ENCODE measurements at regions not wholly inside any gene's neighbourhood (a gene's known extent, or its start where the extent isn't known, plus 50 kb on each side); places are given as distances from the start of the nearest gene placed in this dataset.

DNA sequence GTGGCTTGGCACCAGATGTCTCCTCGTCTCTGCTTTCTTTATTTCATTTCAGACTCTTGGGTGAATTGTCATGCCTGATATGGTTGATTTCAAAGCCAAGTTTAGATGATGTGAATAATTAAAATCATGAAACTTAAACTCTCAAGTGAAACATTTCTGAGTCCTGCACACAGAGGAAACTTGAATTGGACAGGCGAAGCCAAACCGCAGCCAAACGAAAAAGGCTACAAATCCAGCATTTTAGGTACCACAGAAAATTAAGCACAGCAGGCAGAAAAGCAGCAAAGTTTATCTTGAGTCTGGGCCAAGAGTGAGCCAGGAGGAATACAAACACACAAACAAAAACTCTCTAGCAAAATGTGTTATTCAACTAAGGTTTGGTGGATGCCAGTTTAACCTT is 659.8 kb upstream of the KLF4 start:
- TF ChIP-seq, protein P1, sequence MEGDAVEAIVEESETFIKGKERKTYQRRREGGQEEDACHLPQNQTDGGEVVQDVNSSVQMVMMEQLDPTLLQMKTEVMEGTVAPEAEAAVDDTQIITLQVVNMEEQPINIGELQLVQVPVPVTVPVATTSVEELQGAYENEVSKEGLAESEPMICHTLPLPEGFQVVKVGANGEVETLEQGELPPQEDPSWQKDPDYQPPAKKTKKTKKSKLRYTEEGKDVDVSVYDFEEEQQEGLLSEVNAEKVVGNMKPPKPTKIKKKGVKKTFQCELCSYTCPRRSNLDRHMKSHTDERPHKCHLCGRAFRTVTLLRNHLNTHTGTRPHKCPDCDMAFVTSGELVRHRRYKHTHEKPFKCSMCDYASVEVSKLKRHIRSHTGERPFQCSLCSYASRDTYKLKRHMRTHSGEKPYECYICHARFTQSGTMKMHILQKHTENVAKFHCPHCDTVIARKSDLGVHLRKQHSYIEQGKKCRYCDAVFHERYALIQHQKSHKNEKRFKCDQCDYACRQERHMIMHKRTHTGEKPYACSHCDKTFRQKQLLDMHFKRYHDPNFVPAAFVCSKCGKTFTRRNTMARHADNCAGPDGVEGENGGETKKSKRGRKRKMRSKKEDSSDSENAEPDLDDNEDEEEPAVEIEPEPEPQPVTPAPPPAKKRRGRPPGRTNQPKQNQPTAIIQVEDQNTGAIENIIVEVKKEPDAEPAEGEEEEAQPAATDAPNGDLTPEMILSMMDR (IDR thresholded peaks at IDR 0.05) = no peak
- Histone ChIP-seq H3K79me2 (ENCODE audit: insufficient read depth, low read length) (no peaks in the 10 kb centered on the region), H3K9me3 (replicated peaks in 1 of 2; ENCODE audit: control insufficient read depth in 1 of 2, insufficient read depth in 1 of 2, low read length in 2 of 2) (peaks cover 0 to 4% of the 10 kb centered on the region in 2 donors), H3K4me1 (ENCODE audit: control insufficient read depth in 1 of 2, insufficient read depth in 2 of 2, low read length in 2 of 2) (peaks cover 7 to 8% of the 10 kb centered on the region in 2 donors), H3K27ac (ENCODE audit: low read depth in 1 of 2, low read length in 2 of 2) (no peak overlapping the region), H2AFZ (ENCODE audit: insufficient read depth, low read depth, low read length, poor library complexity, severe bottlenecking) (no peak overlapping the region), H3K27me3 (ENCODE audit: control insufficient read depth in 2 of 2, insufficient read depth in 2 of 2, low read length in 2 of 2) (no peaks in the 10 kb centered on the region), H3K4me3 (replicated peaks in 1 of 3; ENCODE audit: low read depth in 2 of 3, low read length in 3 of 3) (no peak overlapping the region), H3K9ac (ENCODE audit: insufficient read depth, low read length, poor library complexity, severe bottlenecking) (no peak overlapping the region), H4K20me1 (ENCODE audit: insufficient read depth, low read length) (no peaks in the 10 kb centered on the region), H3K36me3 (replicated peaks in 1 of 2; ENCODE audit: control insufficient read depth in 1 of 2, insufficient read depth in 2 of 2, low read length in 2 of 2) (no peaks in the 10 kb centered on the region), H3K4me2 (replicated peaks; ENCODE audit: extremely low read depth, low read length, poor library complexity, severe bottlenecking) (no peak overlapping the region)
- Mint-ChIP-seq H3K4me1 (peaks cover 11% of the 10 kb centered on the region), H3K27me3 (ENCODE audit: low read depth in 3 of 3) (peaks cover 0 to 5% (median 0%) of the 10 kb centered on the region in 3 donors), H3K4me3 (no peak overlapping the region), H3K9me3 (peaks cover 0 to 7% (median 4%) of the 10 kb centered on the region in 7 donors), H3K27ac (no peak overlapping the region), H3K36me3 (peaks cover 0 to 2% of the 10 kb centered on the region in 2 donors)
- no peak for DNase-seq
- intact Hi-C loops (cut with micrococcal nuclease) = no loop called here
- 100% methylated on average over 3 of the region's 4 CpGs for WGBS (ENCODE audit: insufficient coverage)

DNA sequence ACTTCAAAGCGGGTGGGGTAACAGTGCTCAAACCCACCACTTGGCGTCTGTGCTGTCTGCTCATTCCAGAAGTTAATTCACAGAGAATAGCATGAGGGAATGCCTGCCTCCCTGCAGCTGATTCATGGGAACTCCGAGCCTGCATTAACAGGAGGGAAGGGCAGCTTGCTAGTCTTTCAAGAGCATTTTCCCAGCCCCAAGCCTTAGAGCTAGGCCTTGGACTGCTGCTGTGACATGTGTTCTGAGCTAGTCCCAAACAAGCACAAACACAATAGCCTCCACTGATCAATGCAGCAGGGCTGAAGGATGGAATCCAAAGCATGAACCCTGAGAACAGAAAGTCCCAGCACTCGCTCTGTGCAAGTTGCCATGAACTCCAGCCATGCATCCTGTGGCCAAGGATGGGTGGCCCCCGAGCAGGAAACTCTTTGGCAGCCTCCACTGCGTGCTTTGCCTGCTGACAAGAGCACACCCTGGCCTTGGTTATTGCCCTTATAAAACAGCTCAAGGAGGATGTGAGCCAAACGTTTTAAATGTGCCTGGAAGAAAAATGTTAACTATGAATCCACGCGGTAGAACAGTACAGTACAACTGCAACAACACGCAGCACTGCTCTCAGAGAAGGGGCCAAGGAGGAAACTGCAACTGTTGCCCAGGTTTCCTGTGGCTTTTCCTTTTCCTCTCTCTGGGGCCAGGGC is 653.1 kb upstream of the KLF4 start:
- peak overlapping the region; percentile 46 for H2AFZ ChIP-seq (ENCODE audit: insufficient read depth, low read depth, low read length, poor library complexity, severe bottlenecking)
- H3K27ac ChIP-seq (ENCODE audit: low read depth in 1 of 2, low read length in 2 of 2) = no peak overlapping the region
- no peak overlapping the region for H3K4me3 ChIP-seq (replicated peaks in 1 of 3; ENCODE audit: low read depth in 2 of 3, low read length in 3 of 3)
- H3K9ac ChIP-seq (ENCODE audit: insufficient read depth, low read length, poor library complexity, severe bottlenecking) = no peak overlapping the region
- no peaks in the 10 kb centered on the region for H3K36me3 ChIP-seq (replicated peaks in 1 of 2; ENCODE audit: control insufficient read depth in 1 of 2, insufficient read depth in 2 of 2, low read length in 2 of 2)
- no peaks in the 10 kb centered on the region for H3K27me3 ChIP-seq (ENCODE audit: control insufficient read depth in 2 of 2, insufficient read depth in 2 of 2, low read length in 2 of 2)
- H3K4me2 ChIP-seq (replicated peaks; ENCODE audit: extremely low read depth, low read length, poor library complexity, severe bottlenecking) = peak overlapping the region; percentile 30
- Mint-ChIP-seq H3K9me3 (peaks cover 0 to 9% (median 4%) of the 10 kb centered on the region in 7 donors), H3K36me3 (peaks cover 0 to 2% of the 10 kb centered on the region in 2 donors), H3K4me3 (peak overlapping the region in 1 of 2 donors; percentile 58), H3K27ac (peak overlapping the region in 1 of 7 donors; percentile 28), H3K27me3 (ENCODE audit: low read depth in 3 of 3) (peaks cover 0 to under 1% (median 0%) of the 10 kb centered on the region in 3 donors), H3K4me1 (peaks cover 13% of the 10 kb centered on the region)
- intact Hi-C loops (cut with micrococcal nuclease) = no loop called here
- H3K79me2 ChIP-seq (ENCODE audit: insufficient read depth, low read length) = no peaks in the 10 kb centered on the region
- WGBS (ENCODE audit: insufficient coverage) = 28% methylated on average over 9 of the region's 10 CpGs
- TF ChIP-seq, protein P1 (IDR thresholded peaks at IDR 0.05) = no peak
- H3K9me3 ChIP-seq (replicated peaks in 1 of 2; ENCODE audit: control insufficient read depth in 1 of 2, insufficient read depth in 1 of 2, low read length in 2 of 2) = peaks cover 0 to 4% of the 10 kb centered on the region in 2 donors
- no peak for DNase-seq
- peaks cover 6 to 13% of the 10 kb centered on the region in 2 donors for H3K4me1 ChIP-seq (ENCODE audit: control insufficient read depth in 1 of 2, insufficient read depth in 2 of 2, low read length in 2 of 2)
- H4K20me1 ChIP-seq (ENCODE audit: insufficient read depth, low read length) = no peaks in the 10 kb centered on the region

All from CD14-positive monocyte (primary cell).